Neural cell (in vitro differentiated cells): ENCODE measurements at regions not wholly inside any gene's neighbourhood (a gene's known extent, or its start where the extent isn't known, plus 50 kb on each side); places are given as distances from the start of the nearest gene placed in this dataset.

ENCODE experiments used
- CTCF ChIP-seq: fragments of 450-650 bp; IDR thresholded peaks from 2 replicates; pipeline ENCODE4 v1.5.1; 2014; ENCODE audit warnings: antibody characterized with exemption, mild to moderate bottlenecking, moderate library complexity; ENCODE audit not compliant: poor library complexity, severe bottlenecking
- EP300 ChIP-seq: fragments of 450-650 bp; conservative IDR thresholded peaks from 2 replicates; pipeline ENCODE4 v1.6.1; 2014; ENCODE audit warnings: antibody characterized with exemption, mild to moderate bottlenecking, moderate library complexity; ENCODE audit not compliant: poor library complexity, severe bottlenecking
- EZH2 ChIP-seq: fragments of 200-600, 300-800 bp; shearing (Covaris generic), sonication (generic); IDR thresholded peaks from 2 replicates; pipeline ENCODE4 v1.6.1; 2014; ENCODE audit warnings: antibody characterized with exemption, low read length, borderline replicate concordance, mild to moderate bottlenecking; ENCODE audit not compliant: insufficient read depth, poor library complexity, severe bottlenecking
- POLR2AphosphoS5 ChIP-seq: IDR thresholded peaks from 2 replicates; pipeline ENCODE4 v1.6.1; 2012

- TF ChIP-seq CTCF (no peak), EZH2 (no peak), POLR2AphosphoS5 (no peak), EP300 (no peak)
Observed at GRCh38 chr6:6851059-6851948, 256.5 kb upstream of the RREB1 start.
